GM18519 (cell line): ENCODE measurements at regions not wholly inside any gene's neighbourhood (a gene's known extent, or its start where the extent isn't known, plus 50 kb on each side); places are given as distances from the start of the nearest gene placed in this dataset.
"Not testable (repeated sequence)": the region's sequence is repeated elsewhere in the genome, so short reads cannot be mapped to it uniquely, and the experiment has no call there.

Experiments
- ATAC-seq: cut with Tn5 transposase; IDR thresholded peaks from one replicate; pipeline ENCODE4 v1.9.1; 2021; ENCODE audit warnings: mild to moderate bottlenecking, moderate library complexity; ENCODE audit not compliant: unreplicated experiment, low FRiP score

DNA sequence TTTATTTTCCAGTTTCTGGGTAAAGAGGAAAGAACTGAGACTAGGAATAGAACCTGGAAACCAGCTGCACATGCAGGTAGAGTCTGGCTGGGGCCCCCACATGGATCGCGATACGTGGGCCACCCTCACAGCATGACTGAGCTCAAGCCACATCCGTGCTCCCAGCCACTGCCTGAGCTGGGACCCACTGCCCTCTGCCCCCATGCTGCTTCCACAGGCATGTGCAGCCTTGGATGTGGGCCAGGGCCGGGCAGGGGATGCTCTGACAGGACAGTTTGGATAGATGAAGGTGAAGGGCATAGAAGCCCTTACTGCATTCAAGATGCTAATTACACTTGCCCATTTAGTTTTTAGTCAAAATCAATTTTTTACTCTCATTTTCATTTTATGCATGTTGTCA is 321.2 kb downstream of the DCDC2C start:
- no peak for ATAC-seq

- ATAC-seq, result no peak
Measured at GRCh38 chr2:4029081-4029480, 325.7 kb downstream of the DCDC2C start.

GRCh38 chr2:4039896-4040295 is 336.5 kb downstream of the DCDC2C start:
- ATAC-seq, result no peak

- no peak for ATAC-seq
Measured at GRCh38 chr2:4047961-4048891, 344.9 kb downstream of the DCDC2C start.

DNA sequence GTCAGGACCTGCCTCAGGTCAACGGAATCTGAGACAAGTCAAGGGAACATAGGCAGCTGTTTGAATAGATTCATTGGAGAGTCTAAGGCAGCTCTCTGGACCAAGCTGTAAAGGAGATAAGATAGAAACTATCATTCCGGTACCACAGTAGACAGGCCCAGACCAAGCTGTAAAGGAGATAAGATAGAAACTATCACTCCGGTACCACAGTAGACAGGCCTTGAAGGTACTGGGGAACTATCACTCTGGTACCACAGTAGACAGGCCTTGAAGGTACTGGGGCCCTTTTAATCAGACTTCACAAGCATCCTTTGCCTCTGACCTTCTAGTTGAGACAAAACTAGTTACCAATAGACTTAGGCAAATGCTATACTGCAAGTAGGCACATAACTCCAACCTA is 346.1 kb downstream of the DCDC2C start:
- no peak for ATAC-seq

GRCh38 chr2:4053769-4054493 is 350.6 kb downstream of the DCDC2C start:
- ATAC-seq, result no peak

DNA sequence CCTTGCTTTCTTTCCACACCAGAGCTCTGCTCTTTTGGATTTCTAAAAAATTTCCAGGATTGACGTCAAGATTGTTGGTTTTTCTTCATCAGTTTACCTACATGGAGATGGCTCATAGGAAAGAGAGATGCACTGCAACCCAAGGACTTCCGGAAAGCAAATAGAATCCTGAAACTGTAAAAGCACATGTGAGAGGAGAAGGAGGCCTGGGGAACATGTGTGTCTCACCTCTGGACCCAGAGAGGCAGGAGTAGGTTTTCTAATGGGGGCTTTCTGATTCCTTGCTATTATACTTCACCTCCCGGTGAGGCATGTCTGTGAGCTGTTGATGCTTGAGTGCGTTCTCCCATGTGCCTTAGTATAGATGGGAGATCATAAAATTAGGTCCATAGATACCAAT is 362.8 kb downstream of the DCDC2C start:
- ATAC-seq, result no peak

DNA sequence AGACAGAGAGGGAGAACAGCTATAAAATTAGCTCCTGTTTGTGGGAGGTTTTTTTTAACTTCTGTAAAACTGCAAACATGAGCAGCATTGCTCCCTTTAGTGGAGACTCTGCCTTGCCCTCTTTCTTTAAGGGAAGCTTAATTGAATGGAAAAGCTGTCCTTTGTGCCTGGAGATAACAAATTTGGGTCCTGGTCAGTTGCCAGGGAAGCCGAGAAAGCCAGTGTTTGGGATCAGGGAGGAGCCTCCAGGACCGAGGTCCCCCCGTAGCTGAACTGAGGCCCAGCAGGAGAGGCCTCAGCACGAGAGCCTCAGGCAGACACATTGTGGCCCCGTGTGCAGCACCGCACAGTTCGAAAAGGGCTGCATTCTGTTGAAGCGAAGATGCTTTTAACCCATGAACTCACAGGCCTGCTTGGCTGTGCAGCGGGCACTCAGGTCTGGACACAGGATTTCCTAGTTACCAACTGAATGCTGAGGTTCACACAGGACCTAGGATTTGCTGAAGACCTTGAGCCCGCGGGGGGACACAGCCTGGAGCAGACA is 369.7 kb downstream of the DCDC2C start:
- ATAC-seq, result no peak

GRCh38 chr2:4077017-4077416 is 373.6 kb downstream of the DCDC2C start:
- ATAC-seq, result no peak

GRCh38 chr2:4085186-4085585 is 381.8 kb downstream of the DCDC2C start:
- ATAC-seq, result no peak

- no peak for ATAC-seq
Measured at GRCh38 chr2:4090668-4091630, 387.6 kb downstream of the DCDC2C start.

- no peak for ATAC-seq
Measured at GRCh38 chr2:4091869-4092268, 388.5 kb downstream of the DCDC2C start.

GRCh38 chr2:4094743-4095142 is 391.4 kb downstream of the DCDC2C start:
- ATAC-seq, result no peak

DNA sequence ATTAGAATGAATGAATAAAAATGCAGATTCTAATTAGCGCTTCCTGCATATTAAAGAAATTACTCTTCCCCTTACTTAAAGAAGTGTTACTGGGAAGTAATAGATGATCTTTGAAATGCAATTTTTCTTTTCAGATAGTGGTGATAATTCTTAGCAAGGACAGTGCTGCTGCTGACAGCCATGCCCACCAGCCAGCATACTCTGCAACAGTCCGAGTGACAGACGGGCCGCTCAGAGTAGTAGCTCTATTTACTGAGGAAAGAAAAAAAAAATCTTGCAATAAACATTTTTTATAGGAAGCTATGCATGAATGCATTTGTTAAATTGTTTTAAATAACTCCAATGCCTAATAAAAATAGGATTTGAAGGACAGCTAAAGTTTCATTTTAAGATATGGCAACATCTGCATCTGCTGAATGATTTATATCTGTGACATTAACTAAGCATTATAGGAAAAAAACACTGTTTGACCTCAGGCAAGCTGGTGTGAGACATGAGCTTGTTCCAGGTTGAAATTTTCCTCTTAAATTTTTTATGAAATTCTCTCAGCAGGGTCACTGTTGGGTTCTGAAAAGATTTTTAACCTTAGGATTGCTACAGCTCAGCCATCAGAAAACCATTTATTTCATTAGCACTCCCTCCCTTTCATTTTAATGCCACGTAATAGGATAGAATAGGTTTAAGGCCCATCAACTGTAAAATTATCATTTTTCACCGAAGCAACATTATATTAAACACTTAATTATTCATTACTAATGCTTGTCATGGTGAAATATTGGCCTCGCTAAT is 393.8 kb downstream of the DCDC2C start:
- ATAC-seq, result no peak

GRCh38 chr2:4098137-4098536 is 394.8 kb downstream of the DCDC2C start:
- no peak for ATAC-seq

DNA sequence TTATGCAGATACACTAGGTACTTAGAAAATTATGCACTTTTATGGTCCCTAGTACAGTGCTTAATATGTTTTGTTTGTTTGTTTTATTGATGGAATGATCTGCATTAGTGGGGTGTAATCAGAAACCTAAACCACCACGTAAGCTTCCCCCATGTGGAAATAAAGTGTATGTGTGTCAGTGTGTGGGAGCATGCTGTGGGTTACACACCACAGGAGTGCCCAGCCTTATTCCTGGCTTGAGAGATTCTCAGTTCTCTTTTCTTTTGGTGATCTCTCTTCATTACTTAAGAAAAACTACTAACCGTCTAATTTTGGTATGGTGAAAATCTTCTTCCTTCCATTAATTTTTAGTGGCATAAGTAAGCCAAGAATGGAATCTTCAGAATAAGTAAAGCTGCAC is 398.6 kb downstream of the DCDC2C start:
- ATAC-seq, result no peak

- ATAC-seq, result no peak
Measured at GRCh38 chr2:4107179-4107578, 403.8 kb downstream of the DCDC2C start.

DNA sequence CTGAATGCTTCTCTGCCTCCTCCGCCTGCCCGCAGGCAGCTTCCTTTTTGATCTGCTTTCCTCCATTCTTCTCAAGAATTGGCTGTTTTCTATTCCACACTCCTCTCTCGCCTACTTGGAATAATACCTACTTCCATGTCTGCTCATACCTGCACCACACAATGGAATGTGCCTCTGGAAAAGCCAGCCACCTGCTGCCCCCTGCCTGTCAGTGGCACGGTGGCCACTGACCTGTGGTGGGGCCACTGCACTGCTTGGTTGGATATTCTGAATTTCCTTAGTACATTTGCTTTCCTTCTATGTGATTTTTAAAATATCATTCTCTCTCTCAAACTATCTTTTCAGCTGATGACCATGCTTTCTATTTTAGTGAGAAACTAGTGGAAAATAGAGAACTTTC is 406.9 kb downstream of the DCDC2C start:
- ATAC-seq, result no peak

DNA sequence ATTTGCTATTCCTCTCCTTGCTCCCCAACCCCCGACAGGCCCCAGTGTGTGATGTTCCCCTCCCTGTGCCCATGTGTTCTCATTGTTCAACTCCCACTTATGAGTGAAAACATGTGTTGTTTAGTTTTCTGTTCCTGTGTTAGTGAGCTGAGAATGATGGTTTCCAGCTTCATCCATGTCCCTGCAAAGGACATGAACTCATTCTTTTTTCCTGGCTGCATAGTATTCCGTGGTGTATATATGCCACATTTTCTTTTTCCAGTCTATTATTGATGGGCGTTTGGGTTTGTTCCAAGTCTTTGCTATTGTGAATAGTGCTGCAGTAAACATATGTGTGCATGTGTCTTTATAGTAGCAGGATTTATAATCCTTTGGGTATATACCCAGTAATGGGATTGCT is 412.1 kb downstream of the DCDC2C start:
- not testable (repeated sequence) for ATAC-seq

- ATAC-seq, result no peak
Measured at GRCh38 chr2:4122726-4123125, 419.4 kb downstream of the DCDC2C start.
